Endothelial cell of umbilical vein (primary cell): ENCODE measurements at regions not wholly inside any gene's neighbourhood (a gene's known extent, or its start where the extent isn't known, plus 50 kb on each side); places are given as distances from the start of the nearest gene placed in this dataset.

Source experiments
- BruUV-seq: library from RNA; stranded (reverse); fragments of 400-500 nt; replicated peaks from 2 replicates; lab custom pipeline; 2021; lab: Mats Ljungman, UMichigan
- CTCF ChIA-PET: fragments of 300-600, 350-600 bp; sonication (Branson Sonifier 250); formaldehyde crosslinking; loops from one replicate; lab custom pipeline; 2021; ENCODE audit warnings: antibody characterized with exemption, inconsistent platforms; lab: Charles Lee
- POLR2A ChIA-PET: fragments of 300-600, 350-600 bp; sonication (Branson Sonifier 250); formaldehyde crosslinking; loops from one replicate; lab custom pipeline; 2021; ENCODE audit warnings: antibody characterized with exemption, inconsistent platforms; lab: Charles Lee
- DNase-seq: peaks from one replicate; pipeline ENCODE4 v3.0.0-alpha.2; 2011; ENCODE audit warnings: low read depth, low spot score
- FAIRE-seq: peaks from 2 replicates; lab custom pipeline; 2011; peaks lifted over from hg19 to GRCh38; lab: Jason Lieb, UNC
- H2AFZ ChIP-seq: 2 replicates; pipeline ENCODE4 v1.6.0; 2012; ENCODE audit warnings: low read depth, low read length, control low read depth, inconsistent platforms
- H3K27ac ChIP-seq: 2 replicates; pipeline ENCODE4 v1.5.1; 2011; ENCODE audit warnings: low read depth, mild to moderate bottlenecking, control low read depth, low read length, moderate library complexity; ENCODE audit not compliant: insufficient read depth
- H3K27me3 ChIP-seq, 2 experiments: 2 replicates each; pipeline versions ENCODE4 v1.6.0 to v1.6.1; 2011; ENCODE audit warnings: low read length in 2 of 2, mixed read lengths in 1 of 2; ENCODE audit not compliant: control insufficient read depth in 2 of 2, insufficient read depth in 2 of 2
- H3K36me3 ChIP-seq, 2 experiments: 2 replicates in 1 of 2; 3 replicates in 1 of 2; pipeline ENCODE4 v1.5.1; 2011; ENCODE audit warnings: low read length in 2 of 2, mild to moderate bottlenecking in 1 of 2, moderate library complexity in 1 of 2; ENCODE audit not compliant: control insufficient read depth in 2 of 2, insufficient read depth in 2 of 2; ENCODE audit errors: extremely low read depth in 1 of 2
- H3K4me1 ChIP-seq: 3 replicates; pipeline ENCODE4 v1.5.1; 2011; ENCODE audit warnings: mild to moderate bottlenecking, low read length; ENCODE audit not compliant: control insufficient read depth, insufficient read depth; ENCODE audit errors: extremely low read depth
- H3K4me2 ChIP-seq: 2 replicates; pipeline ENCODE4 v1.6.1; 2011; ENCODE audit warnings: low read length, control low read depth, mixed read lengths; ENCODE audit not compliant: insufficient read depth
- H3K4me3 ChIP-seq, 3 experiments: fragments of 200-600 bp in 1 of 3; sonication (generic), shearing (Covaris generic) in 1 of 3; replicated peaks in 1 of 3; 2 replicates each; pipeline ENCODE4 v1.5.1; 2011 to 2016; ENCODE audit warnings: control low read depth in 3 of 3, low read length in 3 of 3, mild to moderate bottlenecking in 2 of 3, inconsistent platforms in 1 of 3, low read depth in 1 of 3, moderate library complexity in 1 of 3; ENCODE audit not compliant: insufficient read depth in 1 of 3
- H3K79me2 ChIP-seq: 2 replicates; pipeline ENCODE4 v1.6.0; 2012; ENCODE audit warnings: low read length, inconsistent platforms; ENCODE audit not compliant: control insufficient read depth, insufficient read depth
- H3K9ac ChIP-seq: replicated peaks from 2 replicates; pipeline ENCODE3; 2011; ENCODE audit warnings: low read length, control low read depth; ENCODE audit not compliant: insufficient read depth; ENCODE audit errors: extremely low read depth
- H3K9me1 ChIP-seq: replicated peaks from 3 replicates; pipeline ENCODE4 v1.6.0; 2011; ENCODE audit warnings: mild to moderate bottlenecking, low read length; ENCODE audit not compliant: control insufficient read depth, insufficient read depth; ENCODE audit errors: extremely low read depth
- H3K9me3 ChIP-seq: replicated peaks from 2 replicates; pipeline ENCODE4 v1.5.1; 2012; ENCODE audit warnings: low read length, inconsistent platforms; ENCODE audit not compliant: control insufficient read depth, insufficient read depth
- H4K20me1 ChIP-seq: replicated peaks from 2 replicates; pipeline ENCODE3; 2011; ENCODE audit warnings: mild to moderate bottlenecking, low read length; ENCODE audit not compliant: control insufficient read depth, insufficient read depth; ENCODE audit errors: extremely low read depth
- EZH2 ChIP-seq: IDR thresholded peaks from 2 replicates; pipeline ENCODE4 v1.6.1; 2012; ENCODE audit warnings: borderline replicate concordance, low read depth, mild to moderate bottlenecking, moderate library complexity, low read length, inconsistent platforms; ENCODE audit not compliant: severe bottlenecking
- FOS ChIP-seq: IDR thresholded peaks from 2 replicates; pipeline ENCODE4 v1.6.1; 2011; ENCODE audit warnings: mild to moderate bottlenecking, low read length, moderate library complexity, borderline replicate concordance; ENCODE audit not compliant: insufficient read depth
- GATA2 ChIP-seq: IDR thresholded peaks from 2 replicates; pipeline ENCODE4 v1.7.0; 2011; ENCODE audit warnings: low read depth, mild to moderate bottlenecking, moderate library complexity, mixed read lengths, low read length; ENCODE audit not compliant: insufficient read length, insufficient read depth
- JUN ChIP-seq: IDR thresholded peaks from 2 replicates; pipeline ENCODE4 v1.6.1; 2011; ENCODE audit warnings: borderline replicate concordance, low read depth; ENCODE audit not compliant: insufficient read length, insufficient read depth
- MYC ChIP-seq: IDR thresholded peaks from one replicate; pipeline ENCODE4 v1.6.1; 2011; ENCODE audit warnings: mild to moderate bottlenecking, low read depth, low read length
- POLR2A ChIP-seq: IDR thresholded peaks from 2 replicates; pipeline ENCODE4 v1.6.1; 2012; ENCODE audit warnings: low read depth, mild to moderate bottlenecking, control low read depth, low read length
- POLR2AphosphoS5 ChIP-seq: IDR thresholded peaks from 2 replicates; pipeline ENCODE4 v1.6.1; 2012; ENCODE audit warnings: low read depth, mild to moderate bottlenecking, control low read depth, low read length, moderate library complexity; ENCODE audit not compliant: insufficient read depth
- dilution Hi-C: fragments of 300-500 bp; cut with MboI; formaldehyde crosslinking; loops from one replicate; pipeline ENCODE4 v1.15.0; 2019; ENCODE audit warnings: low sequenced_read_pairs; ENCODE audit not compliant: extremely low pct_ligation_motif_present
- intact Hi-C: fragments of 100-400 bp; cut with micrococcal nuclease; formaldehyde crosslinking; loops from one replicate; pipeline ENCODE4 v1.10.0; 2022
- TF ChIP-seq, protein P1 (sequence below): IDR thresholded peaks from 2 replicates; pipeline ENCODE4 v1.6.1; 2011; ENCODE audit not compliant: insufficient read depth, insufficient read length
- TF ChIP-seq, protein P2 (sequence below), 2 donors: IDR thresholded peaks; 1 replicate in 1 of 2; 2 replicates in 1 of 2; pipeline ENCODE4 v1.5.1; 2011; ENCODE audit warnings: low read length in 2 of 2, mild to moderate bottlenecking in 2 of 2, moderate library complexity in 2 of 2, control low read depth in 1 of 2, inconsistent platforms in 1 of 2, low read depth in 1 of 2; ENCODE audit not compliant: insufficient read depth in 1 of 2; ENCODE audit errors: extremely low read depth in 1 of 2

DNA sequence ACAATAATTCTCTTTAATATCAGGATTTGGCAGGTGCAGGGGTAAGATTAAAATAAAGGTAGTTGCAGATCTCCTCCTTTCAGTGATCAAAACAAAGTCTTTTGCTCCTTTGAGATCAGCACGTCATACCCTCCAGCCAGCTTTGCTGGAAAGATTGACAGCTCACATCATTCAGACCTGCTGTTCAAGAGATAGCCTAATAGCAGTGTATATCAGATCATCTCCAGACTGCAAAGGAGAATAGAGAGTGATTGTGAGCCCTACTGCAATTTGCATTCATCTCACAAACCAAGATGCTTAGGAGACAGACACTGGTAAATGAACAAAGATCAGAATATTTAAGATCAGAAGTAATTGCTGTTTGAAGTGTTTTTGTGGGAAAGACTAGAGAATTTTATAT lies 135.8 kb upstream of the DSEL start:
- Histone ChIP-seq H3K36me3 (no peaks in the 10 kb centered on the region), H3K4me1 (no peaks in the 10 kb centered on the region), H3K4me2 (no peak overlapping the region), H3K79me2 (no peaks in the 10 kb centered on the region), H3K27me3 (no peaks in the 10 kb centered on the region), H3K9me1 (no peaks in the 10 kb centered on the region), H3K9me3 (no peaks in the 10 kb centered on the region), H2AFZ (no peak overlapping the region), H4K20me1 (no peaks in the 10 kb centered on the region), H3K27ac (no peak overlapping the region), H3K4me3 (no peak overlapping the region), H3K9ac (no peak overlapping the region)
- dilution Hi-C loops (no loop called here), intact Hi-C loops (no loop called here)
- DNase-seq (no peak), FAIRE-seq (no peak)
- CTCF ChIA-PET: no interaction called here
- no TSS peak for BruUV-seq
- POLR2A ChIA-PET: no interaction called here
- TF ChIP-seq JUN (no peak), POLR2AphosphoS5 (no peak), MYC (no peak), FOS (no peak), GATA2 (no peak), POLR2A (no peak), EZH2 (no peak)
- TF ChIP-seq, protein P1, sequence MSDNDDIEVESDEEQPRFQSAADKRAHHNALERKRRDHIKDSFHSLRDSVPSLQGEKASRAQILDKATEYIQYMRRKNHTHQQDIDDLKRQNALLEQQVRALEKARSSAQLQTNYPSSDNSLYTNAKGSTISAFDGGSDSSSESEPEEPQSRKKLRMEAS: no peak
- TF ChIP-seq, protein P2, sequence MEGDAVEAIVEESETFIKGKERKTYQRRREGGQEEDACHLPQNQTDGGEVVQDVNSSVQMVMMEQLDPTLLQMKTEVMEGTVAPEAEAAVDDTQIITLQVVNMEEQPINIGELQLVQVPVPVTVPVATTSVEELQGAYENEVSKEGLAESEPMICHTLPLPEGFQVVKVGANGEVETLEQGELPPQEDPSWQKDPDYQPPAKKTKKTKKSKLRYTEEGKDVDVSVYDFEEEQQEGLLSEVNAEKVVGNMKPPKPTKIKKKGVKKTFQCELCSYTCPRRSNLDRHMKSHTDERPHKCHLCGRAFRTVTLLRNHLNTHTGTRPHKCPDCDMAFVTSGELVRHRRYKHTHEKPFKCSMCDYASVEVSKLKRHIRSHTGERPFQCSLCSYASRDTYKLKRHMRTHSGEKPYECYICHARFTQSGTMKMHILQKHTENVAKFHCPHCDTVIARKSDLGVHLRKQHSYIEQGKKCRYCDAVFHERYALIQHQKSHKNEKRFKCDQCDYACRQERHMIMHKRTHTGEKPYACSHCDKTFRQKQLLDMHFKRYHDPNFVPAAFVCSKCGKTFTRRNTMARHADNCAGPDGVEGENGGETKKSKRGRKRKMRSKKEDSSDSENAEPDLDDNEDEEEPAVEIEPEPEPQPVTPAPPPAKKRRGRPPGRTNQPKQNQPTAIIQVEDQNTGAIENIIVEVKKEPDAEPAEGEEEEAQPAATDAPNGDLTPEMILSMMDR (IDR thresholded peaks at IDR 0.05; ENCODE audit: extremely low read depth in 1 of 2, insufficient read depth in 1 of 2, low read depth in 1 of 2, low read length in 2 of 2): no peak
